T follicular helper cell (primary cell): ENCODE measurements at regions not wholly inside any gene's neighbourhood (a gene's known extent, or its start where the extent isn't known, plus 50 kb on each side); places are given as distances from the start of the nearest gene placed in this dataset.

ENCODE experiments used
- DNase-seq: peaks from one replicate; pipeline ENCODE4 v3.0.0-alpha.2; 2020; ENCODE audit warnings: low read depth

DNA sequence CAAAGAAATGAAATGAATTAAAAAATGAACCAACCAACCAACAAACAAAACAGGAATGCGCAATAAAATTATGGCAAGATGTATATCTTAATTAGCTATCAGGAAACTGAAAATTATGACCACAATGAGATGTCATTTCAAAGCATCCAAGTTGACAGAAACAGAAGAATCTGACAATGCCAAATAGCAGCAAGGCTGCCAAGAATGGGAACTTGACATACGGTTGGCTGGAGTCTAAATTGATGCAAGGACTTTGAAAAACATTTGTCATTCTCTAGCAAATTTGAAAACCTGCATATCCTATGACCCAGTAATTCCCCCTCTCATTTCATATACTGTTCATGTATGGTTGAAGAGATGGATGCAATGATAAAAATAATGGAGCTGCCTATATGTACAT, 1262.6 kb downstream of the TBC1D22A start:
- no peak for DNase-seq

GRCh38 chr22:48021991-48022401, 1259.5 kb downstream of the TBC1D22A start:
- DNase-seq = no peak

DNA sequence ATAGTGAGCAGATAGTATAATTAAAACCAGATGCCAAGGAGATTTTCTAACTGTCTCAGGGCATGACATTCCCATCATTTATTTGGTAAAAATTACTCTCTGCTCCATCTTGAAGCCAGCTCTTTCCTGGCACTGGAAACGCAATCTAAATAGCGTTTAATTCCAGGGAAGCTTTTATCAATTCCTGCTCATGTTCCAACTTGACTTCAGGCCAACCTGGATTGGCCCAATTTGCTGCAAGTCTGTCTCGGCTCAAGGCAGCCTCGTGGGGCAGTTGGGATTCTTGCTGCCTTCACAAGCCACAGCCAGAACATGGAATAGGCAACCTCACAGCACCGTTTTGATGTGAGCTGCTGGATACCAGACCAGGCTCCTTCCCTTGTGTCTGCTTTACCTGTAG, 1255.9 kb downstream of the TBC1D22A start:
- DNase-seq = no peak

DNA sequence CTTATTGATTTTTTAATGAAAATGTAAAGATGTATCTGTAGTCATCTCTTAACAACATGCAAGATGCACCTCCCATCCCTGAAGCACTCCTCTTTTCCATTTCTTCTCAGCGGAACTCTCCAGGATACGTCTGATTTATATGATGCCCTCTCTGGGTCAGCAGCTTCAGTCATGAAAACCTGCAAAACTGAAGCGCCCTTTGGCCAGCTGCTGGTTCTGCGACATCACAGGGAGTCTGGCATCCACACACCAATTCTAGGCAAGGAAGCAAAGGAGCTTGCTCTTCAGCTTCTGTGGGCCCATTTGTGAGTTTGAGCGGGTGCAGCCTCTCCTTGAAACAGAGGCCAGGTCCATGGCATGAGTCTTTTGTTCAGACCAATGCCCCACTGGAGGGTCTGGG, 1253.3 kb downstream of the TBC1D22A start:
- no peak for DNase-seq

- no peak for DNase-seq
Observed at GRCh38 chr22:48004936-48005335, 1242.5 kb downstream of the TBC1D22A start.

DNA sequence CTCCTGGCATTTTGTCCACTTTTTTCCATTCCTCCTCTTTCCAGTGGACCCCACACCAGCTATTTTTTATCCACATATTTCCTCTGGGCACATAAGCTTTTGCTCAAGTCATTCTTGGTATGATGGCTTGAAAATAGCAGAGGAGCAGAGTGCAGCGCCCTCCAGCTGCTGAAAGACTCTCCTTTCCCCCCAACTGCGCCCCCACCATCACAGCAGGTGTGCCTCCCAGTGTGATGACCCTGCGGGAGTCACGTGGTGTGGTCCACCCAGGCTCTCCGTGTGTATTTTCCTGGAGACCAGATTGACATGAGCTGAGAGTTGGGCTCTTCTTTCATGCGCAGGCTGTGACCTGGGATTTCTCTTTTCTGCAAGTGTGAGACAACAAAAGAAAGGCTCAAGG, 1241.6 kb downstream of the TBC1D22A start:
- DNase-seq = no peak

GRCh38 chr22:48001101-48001500, 1238.7 kb downstream of the TBC1D22A start:
- DNase-seq = no peak

- no peak for DNase-seq
Observed at GRCh38 chr22:47997612-47998011, 1235.2 kb downstream of the TBC1D22A start.

- no peak for DNase-seq
Observed at GRCh38 chr22:47997052-47997590, 1234.7 kb downstream of the TBC1D22A start.

DNA sequence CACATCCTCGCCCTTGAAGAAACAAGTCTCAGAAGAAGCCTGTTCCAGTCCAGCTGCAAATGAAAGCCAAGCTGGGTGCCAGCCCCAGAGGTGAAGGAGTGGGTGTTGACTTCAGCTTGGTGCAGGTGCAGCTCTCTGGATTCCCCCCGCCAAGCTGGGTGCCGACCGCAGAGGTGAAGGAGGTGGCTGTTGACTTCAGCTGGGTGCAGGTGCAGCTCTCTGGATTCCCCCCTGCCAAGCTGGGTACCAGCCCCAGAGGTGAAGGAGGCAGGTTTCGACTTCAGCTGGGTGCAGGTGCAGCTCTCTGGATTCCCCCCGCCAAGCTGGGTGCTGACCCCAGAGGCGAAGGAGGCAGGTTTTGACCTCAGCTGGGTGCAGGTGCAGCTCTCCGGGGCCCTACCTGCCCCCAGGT, 1234.0 kb downstream of the TBC1D22A start:
- no peak for DNase-seq

DNA sequence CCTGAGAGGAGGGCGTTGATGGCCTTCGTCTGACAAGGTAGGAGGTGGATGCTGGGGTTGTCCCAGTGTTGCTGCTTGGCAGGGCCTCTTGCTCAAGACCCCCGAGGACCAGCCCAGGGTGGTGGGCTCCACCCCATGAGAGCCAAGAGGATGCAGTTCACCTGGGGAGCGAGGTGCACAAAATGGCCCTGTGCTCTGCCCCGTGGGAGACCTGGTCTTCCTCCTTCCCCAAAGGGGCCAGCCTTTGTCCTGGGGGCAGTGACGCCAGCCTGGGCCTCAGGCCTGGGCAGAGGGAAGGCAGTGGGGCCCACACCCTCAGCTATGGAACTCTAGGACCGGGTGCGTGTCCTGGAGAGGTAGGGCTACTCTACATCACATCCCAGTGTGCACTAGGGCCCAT, 1233.3 kb downstream of the TBC1D22A start:
- DNase-seq = no peak

- no peak for DNase-seq
Observed at GRCh38 chr22:47995264-47995627, 1232.8 kb downstream of the TBC1D22A start.

- DNase-seq = no peak
Observed at GRCh38 chr22:47994601-47995263, 1232.3 kb downstream of the TBC1D22A start.

DNA sequence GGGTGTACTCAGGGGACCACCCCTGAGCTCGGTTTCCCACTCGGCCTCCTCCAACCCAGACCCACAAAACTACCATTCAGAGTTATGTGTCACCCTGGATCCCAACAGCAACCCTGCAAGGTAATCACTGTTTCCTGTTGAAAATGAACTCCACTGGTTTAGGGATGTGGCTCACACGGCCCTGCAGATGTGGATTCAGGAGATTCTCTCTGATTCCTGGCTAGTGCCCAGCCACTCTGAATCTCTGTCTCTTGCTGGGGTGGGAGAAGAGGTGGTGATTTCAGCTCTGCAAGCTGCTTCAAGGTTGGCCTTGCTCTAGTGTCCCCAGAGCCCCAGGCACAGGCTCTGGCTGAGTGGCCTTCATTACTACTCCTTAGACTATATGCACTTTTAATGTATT, 1231.6 kb downstream of the TBC1D22A start:
- no peak for DNase-seq

GRCh38 chr22:47990481-47990880, 1228.0 kb downstream of the TBC1D22A start:
- DNase-seq = no peak

DNA sequence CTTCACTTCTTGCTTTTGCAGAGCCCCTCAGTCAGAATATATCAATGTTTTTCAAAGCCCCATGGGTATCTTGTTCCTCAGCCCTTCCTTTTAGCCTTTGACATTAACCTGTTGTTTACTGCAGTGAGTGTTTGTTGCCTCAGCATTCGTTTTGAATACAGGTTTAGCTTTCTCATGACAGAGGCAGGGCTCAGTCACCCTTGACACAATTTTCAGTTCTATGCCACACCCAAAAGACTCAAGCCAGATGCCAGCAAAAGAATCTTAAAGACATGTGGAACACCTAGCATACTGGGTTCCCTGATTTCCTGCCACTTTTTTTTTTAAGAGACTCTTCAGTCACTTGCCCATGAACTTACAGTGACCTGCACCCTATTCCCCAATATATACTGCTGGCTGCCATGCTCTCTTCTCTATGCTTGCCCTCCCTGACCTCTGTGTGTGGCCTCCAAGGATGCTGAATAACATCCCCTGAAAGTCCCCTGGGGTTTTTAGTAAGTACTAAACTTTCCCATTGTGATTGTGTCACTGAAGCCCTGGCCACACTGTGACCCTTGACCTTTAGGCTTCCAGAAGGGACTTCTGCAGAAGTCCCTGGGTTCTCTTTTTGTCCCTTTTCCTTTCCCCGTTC, 1225.5 kb downstream of the TBC1D22A start:
- no peak for DNase-seq

- no peak for DNase-seq
Observed at GRCh38 chr22:47976219-47976618, 1213.8 kb downstream of the TBC1D22A start.

GRCh38 chr22:47967831-47968230, 1205.4 kb downstream of the TBC1D22A start:
- no peak for DNase-seq

GRCh38 chr22:47966316-47966715, 1203.9 kb downstream of the TBC1D22A start:
- DNase-seq = no peak

DNA sequence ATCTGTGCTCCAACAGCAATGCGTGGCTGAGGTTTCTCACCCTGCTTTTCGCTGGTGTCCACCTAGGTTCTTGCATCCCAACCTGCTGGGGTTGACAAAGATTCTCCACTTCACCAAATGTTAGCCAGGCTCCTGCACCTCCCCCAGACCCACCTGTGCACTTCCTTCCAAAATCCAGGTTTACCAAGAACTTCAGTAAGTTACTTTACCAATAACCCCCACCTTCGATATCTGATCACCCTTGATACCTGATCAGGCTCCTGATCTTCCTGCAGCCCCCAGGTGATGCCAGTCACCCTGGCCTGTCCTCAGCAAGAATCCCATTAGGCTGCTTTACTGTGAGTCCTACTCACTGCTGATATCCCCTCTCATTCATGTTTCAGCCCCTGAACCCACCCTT, 1203.4 kb downstream of the TBC1D22A start:
- DNase-seq = no peak

- DNase-seq = no peak
Observed at GRCh38 chr22:47965066-47965465, 1202.6 kb downstream of the TBC1D22A start.

- no peak for DNase-seq
Observed at GRCh38 chr22:47963660-47964059, 1201.2 kb downstream of the TBC1D22A start.

- DNase-seq = no peak
Observed at GRCh38 chr22:47957649-47958048, 1195.2 kb downstream of the TBC1D22A start.

GRCh38 chr22:47954107-47954506, 1191.7 kb downstream of the TBC1D22A start:
- DNase-seq = no peak
